SK-N-SH (cell line): ENCODE measurements at regions not wholly inside any gene's neighbourhood (a gene's known extent, or its start where the extent isn't known, plus 50 kb on each side); places are given as distances from the start of the nearest gene placed in this dataset.

Experiments
- CTCF ChIA-PET: fragments of 300-600, 350-600 bp; formaldehyde crosslinking; extraction: SDS; loops from one replicate; lab custom pipeline; 2021; lab: Yijun Ruan, JAX
- POLR2A ChIA-PET: fragments of 350-600 bp; sonication (Branson Sonifier 250); formaldehyde crosslinking; extraction: SDS; loops from one replicate; lab custom pipeline; 2020; ENCODE audit warnings: antibody characterized with exemption, inconsistent platforms; lab: Yijun Ruan, JAX
- DNase-seq: peaks from one replicate; pipeline ENCODE4 v3.0.0; 2012
- H2AFZ ChIP-seq: fragments of 200-600 bp; sonication (generic); 2 replicates; pipeline ENCODE4 v1.8.1; 2016; ENCODE audit warnings: antibody characterized with exemption, mild to moderate bottlenecking, low read depth
- H3F3A ChIP-seq: fragments of 200-600 bp; sonication (generic); replicated peaks from 2 replicates; pipeline ENCODE3; 2016; ENCODE audit warnings: antibody characterized with exemption, mild to moderate bottlenecking; ENCODE audit not compliant: insufficient read depth
- H3K27ac ChIP-seq, 2 experiments: fragments of 200-500 bp in 1 of 2; fragments of 200-600 bp in 1 of 2; sonication (Bioruptor generic) in 1 of 2; sonication (generic), shearing (Covaris generic) in 1 of 2; 2 replicates each; pipeline versions ENCODE4 v1.5.1 to v1.6.1; 2014 to 2016; ENCODE audit warnings: low read depth in 2 of 2, inconsistent platforms in 1 of 2, low read length in 1 of 2, mild to moderate bottlenecking in 1 of 2, mixed read lengths in 1 of 2
- H3K27me3 ChIP-seq: fragments of 200-600 bp; sonication (generic), shearing (Covaris generic); 2 replicates; pipeline ENCODE4 v1.6.1; 2016; ENCODE audit warnings: mixed run types; ENCODE audit not compliant: insufficient read depth
- H3K36me3 ChIP-seq, 2 experiments: fragments of 200-500 bp in 1 of 2; fragments of 200-600 bp in 1 of 2; sonication (Bioruptor generic) in 1 of 2; sonication (generic) in 1 of 2; replicated peaks in 1 of 2; 2 replicates each; pipeline versions ENCODE3 to v1.5.1; 2014 to 2016; ENCODE audit warnings: low read length in 1 of 2, mild to moderate bottlenecking in 1 of 2; ENCODE audit not compliant: insufficient read depth in 2 of 2, control insufficient read depth in 1 of 2
- H3K4me1 ChIP-seq, 2 experiments: fragments of 200-500 bp in 1 of 2; fragments of 200-600 bp in 1 of 2; sonication (Bioruptor generic) in 1 of 2; sonication (generic), shearing (Covaris generic) in 1 of 2; 2 replicates each; pipeline versions ENCODE4 v1.5.1 to v1.6.1; 2014 to 2016; ENCODE audit warnings: low read depth in 1 of 2, low read length in 1 of 2, mixed run types in 1 of 2; ENCODE audit not compliant: insufficient read depth in 2 of 2, control insufficient read depth in 1 of 2
- H3K4me2 ChIP-seq: fragments of 200-600 bp; sonication (generic), shearing (Covaris generic); 2 replicates; pipeline ENCODE4 v1.6.1; 2017; ENCODE audit warnings: mixed run types
- H3K4me3 ChIP-seq, 2 experiments: fragments of 200-500 bp in 1 of 2; fragments of 200-600 bp in 1 of 2; sonication (Bioruptor generic) in 1 of 2; sonication (generic), shearing (Covaris generic) in 1 of 2; 2 replicates each; pipeline versions ENCODE4 v1.5.1 to v1.8.1; 2014 to 2016; ENCODE audit warnings: low read depth in 2 of 2, inconsistent platforms in 1 of 2, low read length in 1 of 2, mild to moderate bottlenecking in 1 of 2, mixed read lengths in 1 of 2, moderate library complexity in 1 of 2
- H3K79me2 ChIP-seq: fragments of 200-600 bp; sonication (generic); 2 replicates; pipeline ENCODE4 v1.8.1; 2017; ENCODE audit warnings: mild to moderate bottlenecking; ENCODE audit not compliant: insufficient read depth
- H3K9ac ChIP-seq: fragments of 200-600 bp; sonication (generic); 2 replicates; pipeline ENCODE4 v1.6.1; 2017; ENCODE audit warnings: mixed run types
- H3K9me2 ChIP-seq: fragments of 200-600 bp; sonication (generic); 2 replicates; pipeline ENCODE4 v1.6.1; 2017; ENCODE audit warnings: mixed run types
- H3K9me3 ChIP-seq: fragments of 200-600 bp; sonication (generic); 2 replicates; pipeline ENCODE4 v1.6.1; 2017; ENCODE audit warnings: mixed run types, mild to moderate bottlenecking, moderate library complexity
- H4K20me1 ChIP-seq: fragments of 200-600 bp; sonication (generic); 2 replicates; pipeline ENCODE4 v1.6.1; 2017; ENCODE audit warnings: mild to moderate bottlenecking, mixed run types; ENCODE audit not compliant: insufficient read depth
- EP300 ChIP-seq, 2 experiments: IDR thresholded peaks; 2 replicates each; pipeline versions ENCODE4 v1.4.0 to v1.6.1; 2012; ENCODE audit warnings: borderline replicate concordance in 1 of 2, low read depth in 1 of 2, low read length in 1 of 2
- FOSL2 ChIP-seq: IDR thresholded peaks from 2 replicates; pipeline ENCODE4 v1.4.0; 2012; ENCODE audit warnings: low read depth, mild to moderate bottlenecking, moderate library complexity, borderline replicate concordance
- IRF3 ChIP-seq: fragments of 150-350 bp; IDR thresholded peaks from 2 replicates; pipeline ENCODE4 v1.6.1; 2016; ENCODE audit warnings: mild to moderate bottlenecking, low read depth, low read length
- JUND ChIP-seq: IDR thresholded peaks from 2 replicates; pipeline ENCODE4 v1.4.0; 2012
- POLR2AphosphoS5 ChIP-seq: IDR thresholded peaks from 2 replicates; pipeline ENCODE4 v1.6.1; 2012; ENCODE audit warnings: low read depth, low read length
- RXRA ChIP-seq: IDR thresholded peaks from 2 replicates; pipeline ENCODE4 v1.4.0; 2012; ENCODE audit warnings: low read depth, mild to moderate bottlenecking, borderline replicate concordance
- TAF1 ChIP-seq: IDR thresholded peaks from 2 replicates; pipeline ENCODE4 v1.6.1; 2012; ENCODE audit warnings: low read depth, mild to moderate bottlenecking, low read length, moderate library complexity, borderline replicate concordance
- USF2 ChIP-seq: fragments of 150-350 bp; IDR thresholded peaks from 2 replicates; pipeline ENCODE4 v1.6.1; 2017; ENCODE audit warnings: antibody characterized with exemption, low read length, low read depth, borderline replicate concordance
- ZBTB33 ChIP-seq: IDR thresholded peaks from 2 replicates; pipeline ENCODE4 v1.4.0; 2012; ENCODE audit warnings: low read depth, borderline replicate concordance
- WGBS: methylation state at CpG from one replicate; pipeline ENCODE4 v1.1.6; 2017; ENCODE audit warnings: low lambda C conversion rate; 5-methylcytosine and 5-hydroxymethylcytosine counted together

GRCh38 chr2:15721411-15722067 lies 129.9 kb downstream of the DDX1 start:
- CTCF ChIA-PET: interaction anchor here (0.6 kb wide), 1 partner anchor 12 kb away, joined by 3 read pairs; no protein-coding TSS in a partner anchor

More at GRCh38 chr2:15721411-15722067, 129.9 kb downstream of the DDX1 start:
- Histone ChIP-seq H3K9ac (no peak overlapping the region), H4K20me1 (no peaks in the 10 kb centered on the region)
- TF ChIP-seq TAF1: no peak
- TF ChIP-seq IRF3: no peak
- TF ChIP-seq FOSL2: no peak
- no peak for TF ChIP-seq JUND
- no peak for TF ChIP-seq POLR2AphosphoS5
- no peak for TF ChIP-seq ZBTB33
- TF ChIP-seq USF2: no peak
- no peak for TF ChIP-seq RXRA
- no peak for TF ChIP-seq EP300 (IDR thresholded peaks at IDR 0.05; ENCODE audit: borderline replicate concordance in 1 of 2, low read depth in 1 of 2, low read length in 1 of 2)
- TF ChIP-seq, all 33 proteins: peak for 0
- Histone ChIP-seq H3K36me3 (no peaks in the 10 kb centered on the region), H3K4me2 (no peak overlapping the region), H3K79me2 (no peaks in the 10 kb centered on the region), H3K9me3 (no peaks in the 10 kb centered on the region), H3K27ac (no peak overlapping the region), H3K4me3 (no peak overlapping the region), H3K4me1 (peaks cover 0 to 4% of the 10 kb centered on the region in 2 experiments; a peak in 1 of 4 replicates), H3F3A (no peaks in the 10 kb centered on the region), H3K27me3 (no peaks in the 10 kb centered on the region), H2AFZ (no peak overlapping the region), H3K9me2 (no peaks in the 10 kb centered on the region)
- DNase-seq: no peak
- WGBS: 59% methylated on average over 9 of the region's 10 CpGs
- POLR2A ChIA-PET: no interaction called here
